WERI-Rb-1 (cell line): ENCODE measurements at regions not wholly inside any gene's neighbourhood (a gene's known extent, or its start where the extent isn't known, plus 50 kb on each side); places are given as distances from the start of the nearest gene placed in this dataset.

Source experiments
- DNase-seq: peaks from one replicate; pipeline ENCODE4 v3.0.0-alpha.2; 2020
- H3K27ac ChIP-seq: fragments of 250-450 bp; sonication (Bioruptor Pico); 2 replicates; pipeline ENCODE4 v1.5.1; 2020; ENCODE audit warnings: mild to moderate bottlenecking, moderate library complexity
- H3K27me3 ChIP-seq: fragments of 250-450 bp; sonication (Bioruptor Pico); 2 replicates; pipeline ENCODE4 v1.5.1; 2021; ENCODE audit warnings: mild to moderate bottlenecking, low read depth, moderate library complexity; ENCODE audit not compliant: insufficient read depth, severe bottlenecking
- H3K36me3 ChIP-seq: fragments of 250-450 bp; sonication (Bioruptor Pico); 2 replicates; pipeline ENCODE4 v1.5.1; 2020; ENCODE audit warnings: mild to moderate bottlenecking, moderate library complexity
- H3K4me3 ChIP-seq: 2 replicates; pipeline ENCODE4 v1.5.1; 2011; ENCODE audit warnings: low read depth, mild to moderate bottlenecking, control low read depth, low read length
- H3K9me3 ChIP-seq: fragments of 250-450 bp; sonication (Bioruptor Pico); 2 replicates; pipeline ENCODE4 v1.5.1; 2021; ENCODE audit warnings: mild to moderate bottlenecking, moderate library complexity; ENCODE audit not compliant: severe bottlenecking
- CTCF ChIP-seq: IDR thresholded peaks from 2 replicates; pipeline ENCODE4 v1.5.1; 2011; ENCODE audit warnings: low read depth, mild to moderate bottlenecking, control low read depth, inconsistent platforms, low read length

GRCh38 chr9:92242260-92243136 lies 51.0 kb downstream of the IARS1 start:
- H3K27me3 ChIP-seq: no peaks in the 10 kb centered on the region
- no peak overlapping the region for H3K4me3 ChIP-seq
- H3K36me3 ChIP-seq: peaks cover 98% of the 10 kb centered on the region
- peak; percentile 27; the same call in 1 of the 2 replicates for TF ChIP-seq CTCF
- no peak overlapping the region for H3K27ac ChIP-seq
- DNase-seq: no peak
- no peaks in the 10 kb centered on the region for H3K9me3 ChIP-seq

- H3K27ac ChIP-seq: no peak overlapping the region
- DNase-seq: no peak
- no peaks in the 10 kb centered on the region for H3K27me3 ChIP-seq
- TF ChIP-seq CTCF: no peak
- no peak overlapping the region for H3K4me3 ChIP-seq
- H3K9me3 ChIP-seq: no peaks in the 10 kb centered on the region
- H3K36me3 ChIP-seq: peaks cover 89% of the 10 kb centered on the region
Measured at GRCh38 chr9:92236915-92237314, 56.6 kb downstream of the IARS1 start.

GRCh38 chr9:92236465-92236864 lies 57.0 kb downstream of the IARS1 start:
- no peaks in the 10 kb centered on the region for H3K27me3 ChIP-seq
- no peak for DNase-seq
- no peak overlapping the region for H3K27ac ChIP-seq
- H3K36me3 ChIP-seq: peaks cover 85% of the 10 kb centered on the region
- no peak for TF ChIP-seq CTCF
- H3K9me3 ChIP-seq: no peaks in the 10 kb centered on the region
- no peak overlapping the region for H3K4me3 ChIP-seq

GRCh38 chr9:92234514-92234913 lies 59.0 kb downstream of the IARS1 start:
- no peak for DNase-seq
- H3K36me3 ChIP-seq: peaks cover 78% of the 10 kb centered on the region
- no peak overlapping the region for H3K27ac ChIP-seq
- H3K9me3 ChIP-seq: no peaks in the 10 kb centered on the region
- H3K4me3 ChIP-seq: no peak overlapping the region
- no peak for TF ChIP-seq CTCF
- no peaks in the 10 kb centered on the region for H3K27me3 ChIP-seq

- Histone ChIP-seq H3K9me3 (peaks cover 5% of the 10 kb centered on the region), H3K27me3 (no peaks in the 10 kb centered on the region), H3K4me3 (no peak overlapping the region), H3K27ac (no peak overlapping the region), H3K36me3 (peaks cover 73% of the 10 kb centered on the region)
- no peak for DNase-seq
- no peak for TF ChIP-seq CTCF
Measured at GRCh38 chr9:92232190-92232589, 61.3 kb downstream of the IARS1 start.
